PC-3 (cell line): ENCODE measurements at regions not wholly inside any gene's neighbourhood (a gene's known extent, or its start where the extent isn't known, plus 50 kb on each side); places are given as distances from the start of the nearest gene placed in this dataset.

Source experiments
- CTCF ChIP-seq: fragments of 300-600 bp; sonication (generic); conservative IDR thresholded peaks from 2 replicates; pipeline ENCODE4 v1.5.1; 2017; ENCODE audit warnings: antibody characterized with exemption, low read depth, mild to moderate bottlenecking, low read length
- EZH2 ChIP-seq: fragments of 300-600 bp; sonication (generic); IDR thresholded peaks from one replicate; pipeline ENCODE4 v1.6.1; 2017; ENCODE audit warnings: antibody characterized with exemption, mild to moderate bottlenecking, low read length; ENCODE audit not compliant: unreplicated experiment
- EZH2phosphoT487 ChIP-seq: fragments of 300-600 bp; sonication (generic); IDR thresholded peaks from 2 replicates; pipeline ENCODE4 v1.6.1; 2018; ENCODE audit warnings: mild to moderate bottlenecking, antibody characterized with exemption, low read length, borderline replicate concordance

GRCh38 chr1:189046127-189046526 lies 1431.5 kb downstream of the BRINP3 start:
- TF ChIP-seq CTCF (no peak), EZH2phosphoT487 (no peak), EZH2 (no peak)
